Memory B cell (primary cell): ENCODE measurements at regions not wholly inside any gene's neighbourhood (a gene's known extent, or its start where the extent isn't known, plus 50 kb on each side); places are given as distances from the start of the nearest gene placed in this dataset.
A peak's percentile ranks its signal among the peaks of the same experiment; 100 is the strongest.

Experiments
- ATAC-seq: fragments of 150-1000 bp; cut with Tn5 transposase; 2 replicates; pipeline ENCODE4 v1.10.0; 2021; ENCODE audit warnings: low read depth, mild to moderate bottlenecking, moderate library complexity
- DNase-seq, 2 donors: peaks; one replicate each; pipeline ENCODE4 v3.0.0; 2022; ENCODE audit warnings: low spot score in 2 of 2
- H3K27ac Mint-ChIP-seq: one replicate; pipeline ENCODE4 v1.8.0; 2022; ENCODE audit warnings: mild to moderate bottlenecking, moderate library complexity, mixed read lengths
- H3K27me3 Mint-ChIP-seq: one replicate; pipeline ENCODE4 v1.8.0; 2022; ENCODE audit warnings: mixed read lengths
- H3K36me3 Mint-ChIP-seq: one replicate; pipeline ENCODE4 v1.8.0; 2022; ENCODE audit warnings: mild to moderate bottlenecking, mixed read lengths
- H3K4me1 Mint-ChIP-seq: one replicate; pipeline ENCODE4 v1.8.0; 2022; ENCODE audit warnings: mixed read lengths
- H3K4me3 Mint-ChIP-seq: one replicate; pipeline ENCODE4 v1.8.0; 2022; ENCODE audit warnings: mild to moderate bottlenecking, moderate library complexity, mixed read lengths
- H3K9me3 Mint-ChIP-seq: one replicate; pipeline ENCODE4 v1.8.0; 2022; ENCODE audit warnings: mixed read lengths

DNA sequence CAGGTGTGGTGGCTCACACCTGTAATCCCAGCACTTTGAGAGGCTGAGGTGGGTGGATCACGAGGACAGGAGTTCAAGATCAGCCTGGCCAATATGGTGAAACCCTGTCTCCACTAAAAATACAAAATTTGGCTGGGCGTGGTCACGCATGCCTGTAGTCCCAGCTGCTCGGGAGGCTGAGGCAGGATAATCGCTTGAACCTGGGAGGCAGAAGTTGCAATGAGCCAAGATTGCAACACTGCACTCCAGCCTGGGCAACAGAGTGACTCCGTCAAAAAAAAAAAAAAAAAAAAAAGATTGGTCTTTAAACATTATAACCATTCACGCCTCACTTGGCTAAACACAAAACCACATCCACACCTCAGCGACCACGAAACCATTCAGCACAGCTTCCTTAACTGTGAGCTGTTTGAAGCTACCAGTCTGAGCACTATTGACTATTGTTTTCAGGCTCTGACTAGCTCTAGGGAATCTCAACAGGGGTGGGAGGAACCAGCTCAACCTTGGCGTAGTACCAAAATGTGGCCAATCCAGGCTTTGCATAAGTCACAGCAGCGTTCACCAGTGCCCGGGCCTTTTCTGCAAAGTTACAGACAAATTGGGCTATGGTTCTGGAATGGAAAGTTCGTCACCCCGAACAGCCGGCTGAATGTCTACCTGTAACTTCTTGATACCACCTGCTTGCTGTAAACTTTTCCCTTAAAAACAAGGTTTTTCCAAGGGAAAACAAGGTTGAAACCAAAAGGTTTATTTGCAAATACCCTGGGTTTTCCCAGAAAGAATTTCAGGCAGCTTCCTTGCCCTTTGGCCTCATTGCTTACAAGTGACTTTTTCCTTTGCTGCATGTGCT is 73.6 kb upstream of the DHX15 start:
- ATAC-seq: peak; percentile 50
- peaks cover 2% of the 10 kb centered on the region for H3K9me3 Mint-ChIP-seq
- H3K4me3 Mint-ChIP-seq: no peak overlapping the region
- H3K27me3 Mint-ChIP-seq: peaks cover 11% of the 10 kb centered on the region
- peaks cover 9% of the 10 kb centered on the region for H3K4me1 Mint-ChIP-seq
- no peak overlapping the region for H3K27ac Mint-ChIP-seq
- peaks cover 2% of the 10 kb centered on the region for H3K36me3 Mint-ChIP-seq
- no peak for DNase-seq

DNA sequence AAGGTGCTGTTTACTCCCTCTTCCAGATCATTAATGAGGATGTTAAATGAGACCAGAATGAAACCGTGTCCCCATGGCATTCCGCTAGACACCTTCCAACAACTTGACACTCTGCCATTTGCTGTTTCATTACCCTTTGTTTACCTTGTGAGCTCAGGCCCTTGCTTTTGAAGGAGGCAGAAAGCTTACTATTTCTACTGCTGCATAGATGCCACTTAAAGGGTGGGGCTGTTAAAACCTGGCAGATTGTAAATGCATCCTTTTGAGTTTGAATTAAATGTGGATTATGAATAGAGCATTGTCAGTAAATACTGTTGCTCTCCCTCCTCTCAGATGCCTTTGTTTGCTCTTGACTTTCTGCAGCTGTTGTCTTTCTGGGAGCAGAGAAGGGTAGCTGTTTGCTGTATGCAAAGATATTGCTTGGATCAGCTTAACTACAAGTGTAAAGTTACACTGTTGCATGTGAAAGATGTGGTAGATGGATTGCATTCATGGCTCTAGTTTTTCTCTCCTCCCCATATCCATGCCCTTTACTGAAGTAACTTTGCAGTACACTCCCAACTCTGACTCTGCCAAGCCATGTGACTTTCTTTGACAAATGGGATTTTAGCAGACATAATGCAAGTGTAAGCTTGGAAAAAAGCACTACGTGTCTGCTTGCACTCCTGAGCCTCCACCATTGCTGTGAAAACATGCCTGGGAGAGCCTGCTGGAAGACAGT is 75.0 kb upstream of the DHX15 start:
- Mint-ChIP-seq H3K36me3 (peaks cover 2% of the 10 kb centered on the region), H3K4me3 (no peak overlapping the region), H3K9me3 (peaks cover 2% of the 10 kb centered on the region), H3K27ac (no peak overlapping the region), H3K4me1 (peaks cover 9% of the 10 kb centered on the region), H3K27me3 (peaks cover 11% of the 10 kb centered on the region)
- DNase-seq (no peak), ATAC-seq (no peak)

DNA sequence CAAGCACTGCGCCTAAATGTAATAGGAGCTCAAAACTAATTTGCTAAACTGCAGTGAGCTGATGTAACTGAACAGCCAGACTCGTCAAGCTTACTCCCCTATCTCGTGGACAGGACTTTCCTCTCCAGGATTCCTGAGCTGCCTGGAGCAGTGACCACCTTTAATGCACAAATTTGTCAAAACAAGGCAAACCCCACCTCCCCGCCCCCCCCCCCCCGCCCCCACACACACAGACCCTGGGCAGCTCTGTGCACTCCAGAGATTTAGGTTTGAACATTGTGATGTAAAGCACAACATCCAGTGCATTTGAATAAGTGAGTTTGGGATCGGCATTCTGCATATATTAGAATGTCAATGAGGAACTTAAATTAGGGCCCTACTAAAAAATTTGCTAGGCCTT is 77.7 kb upstream of the DHX15 start:
- H3K4me3 Mint-ChIP-seq: no peak overlapping the region
- no peak for ATAC-seq

DNA sequence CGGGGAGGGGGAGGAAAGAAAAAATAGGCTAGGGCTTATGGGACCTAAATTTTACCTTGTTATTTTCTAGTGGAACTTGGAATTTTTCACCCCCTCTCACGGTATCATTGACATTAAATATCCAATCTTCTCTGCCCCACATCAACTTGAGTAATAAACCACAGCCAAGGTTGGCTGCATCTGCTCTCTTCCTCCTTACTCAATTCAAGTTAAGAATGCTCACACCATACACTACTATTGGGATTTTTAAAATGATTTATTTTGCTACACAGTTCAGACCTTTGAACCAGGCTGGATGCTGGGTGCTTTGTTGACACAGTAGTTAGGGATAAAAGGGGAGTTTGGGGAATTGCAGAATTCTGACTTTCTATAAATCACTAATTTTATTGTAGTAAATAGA is 78.2 kb upstream of the DHX15 start:
- H3K36me3 Mint-ChIP-seq: peaks cover 2% of the 10 kb centered on the region
- no peak overlapping the region for H3K27ac Mint-ChIP-seq
- H3K4me1 Mint-ChIP-seq: peaks cover 9% of the 10 kb centered on the region
- H3K4me3 Mint-ChIP-seq: no peak overlapping the region
- ATAC-seq: no peak
- DNase-seq: no peak
- H3K9me3 Mint-ChIP-seq: peaks cover 2% of the 10 kb centered on the region
- peaks cover 20% of the 10 kb centered on the region for H3K27me3 Mint-ChIP-seq

More for the DNA sequence above, 77.7 kb upstream of the DHX15 start:
- H3K27me3 Mint-ChIP-seq: peaks cover 20% of the 10 kb centered on the region
- H3K27ac Mint-ChIP-seq: no peak overlapping the region
- peaks cover 9% of the 10 kb centered on the region for H3K4me1 Mint-ChIP-seq
- DNase-seq: no peak
- peaks cover 2% of the 10 kb centered on the region for H3K9me3 Mint-ChIP-seq
- H3K36me3 Mint-ChIP-seq: peaks cover 2% of the 10 kb centered on the region

DNA sequence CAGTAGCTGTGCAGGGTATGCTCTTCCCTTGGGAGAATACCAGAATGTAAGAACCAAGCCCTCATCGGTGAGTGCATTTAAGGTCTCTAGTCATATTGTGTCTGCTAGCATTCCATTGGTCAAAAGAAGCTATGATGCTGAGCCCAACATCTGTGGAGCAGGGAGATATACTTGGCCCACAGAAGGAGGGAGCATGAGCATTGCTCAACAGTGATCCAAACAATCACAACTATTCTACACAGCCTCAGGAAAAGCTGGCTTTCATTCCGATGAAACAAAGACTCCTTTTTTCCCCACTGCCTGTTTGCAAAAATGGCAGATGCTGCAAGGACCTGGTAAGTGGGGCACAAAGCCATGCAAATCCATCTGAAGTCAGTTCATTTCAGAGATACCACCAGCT is 80.6 kb upstream of the DHX15 start:
- no peaks in the 10 kb centered on the region for H3K36me3 Mint-ChIP-seq
- DNase-seq (no peak), ATAC-seq (no peak)
- H3K4me3 Mint-ChIP-seq: no peak overlapping the region
- H3K27me3 Mint-ChIP-seq: peaks cover 14% of the 10 kb centered on the region
- H3K27ac Mint-ChIP-seq: no peak overlapping the region
- H3K4me1 Mint-ChIP-seq: no peaks in the 10 kb centered on the region
- no peaks in the 10 kb centered on the region for H3K9me3 Mint-ChIP-seq

DNA sequence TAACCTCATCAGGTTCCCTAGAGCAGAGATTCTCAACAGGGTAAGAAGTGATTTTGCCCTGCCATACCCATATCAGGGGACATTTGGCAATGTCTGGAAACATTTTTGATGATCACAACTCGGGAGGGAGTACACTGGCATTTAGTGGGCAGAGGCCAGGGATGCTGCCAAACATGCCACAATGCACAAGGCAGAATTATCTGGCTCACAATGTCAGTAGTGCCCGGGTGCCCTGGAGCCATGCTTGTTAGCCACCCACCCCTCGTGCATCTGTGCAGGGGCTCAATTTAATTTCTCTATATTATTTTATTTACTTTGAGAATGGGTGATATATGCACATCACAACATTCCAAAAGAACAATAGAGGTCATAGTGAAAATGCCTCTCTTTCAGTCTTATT is 82.0 kb upstream of the DHX15 start:
- Mint-ChIP-seq H3K36me3 (no peaks in the 10 kb centered on the region), H3K27me3 (peaks cover 13% of the 10 kb centered on the region), H3K4me3 (no peak overlapping the region), H3K9me3 (no peaks in the 10 kb centered on the region), H3K27ac (no peak overlapping the region), H3K4me1 (no peaks in the 10 kb centered on the region)
- no peak for ATAC-seq
- no peak for DNase-seq

DNA sequence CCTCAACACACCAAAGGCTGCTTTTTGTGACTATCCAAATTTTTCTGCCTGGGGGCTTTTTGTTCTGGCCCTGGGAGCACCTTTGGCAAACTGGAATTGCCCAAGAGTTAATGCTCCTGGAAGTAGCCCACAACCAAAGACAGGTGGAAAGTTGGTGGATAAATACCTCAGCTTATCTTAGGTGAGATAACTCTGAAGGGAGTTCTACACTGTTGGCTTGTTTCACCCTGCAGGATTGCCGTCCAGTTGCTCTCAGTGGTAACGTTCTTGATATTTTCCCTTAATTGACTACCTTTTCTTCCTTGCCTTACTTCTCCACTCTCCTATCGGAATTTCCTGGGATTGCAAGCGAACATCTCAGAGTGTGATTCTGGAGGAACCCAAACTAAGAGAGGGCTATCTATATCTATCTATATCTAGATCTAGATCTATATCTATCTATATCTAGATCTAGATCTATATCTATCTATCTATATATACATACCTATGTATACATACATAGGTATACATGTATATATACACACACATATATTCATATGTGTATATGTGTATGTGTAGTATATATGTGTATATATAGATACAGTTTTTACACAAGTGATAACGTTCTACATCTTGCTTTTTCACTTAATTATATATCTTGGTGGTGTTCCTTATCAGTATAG is 82.6 kb upstream of the DHX15 start:
- Mint-ChIP-seq H3K4me3 (no peak overlapping the region), H3K27me3 (peaks cover 16% of the 10 kb centered on the region), H3K4me1 (no peaks in the 10 kb centered on the region), H3K27ac (no peak overlapping the region), H3K9me3 (peaks cover 2% of the 10 kb centered on the region), H3K36me3 (no peaks in the 10 kb centered on the region)
- no peak for ATAC-seq
- DNase-seq: no peak

DNA sequence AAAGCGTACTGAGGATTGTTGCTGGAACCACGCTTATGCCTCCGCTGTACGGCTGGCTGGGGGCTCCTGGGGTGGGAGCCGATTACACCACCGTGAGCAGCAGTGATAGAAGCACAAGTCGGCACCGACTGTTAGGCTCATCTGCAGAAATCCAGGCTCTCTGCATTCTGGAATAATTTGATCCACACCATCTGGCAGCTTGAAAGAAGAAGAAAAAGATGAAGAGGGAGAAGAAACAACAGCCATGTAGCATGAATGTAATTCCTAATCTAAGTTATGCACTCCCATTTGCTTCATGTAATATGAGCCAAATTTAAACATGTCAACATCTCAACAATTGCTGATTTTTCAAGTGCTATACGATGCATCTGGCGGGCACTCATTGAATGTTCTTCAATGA is 84.6 kb upstream of the DHX15 start:
- Mint-ChIP-seq H3K9me3 (peaks cover 2% of the 10 kb centered on the region), H3K27me3 (peaks cover 14% of the 10 kb centered on the region), H3K36me3 (no peaks in the 10 kb centered on the region), H3K27ac (no peak overlapping the region), H3K4me3 (no peak overlapping the region), H3K4me1 (no peaks in the 10 kb centered on the region)
- ATAC-seq: no peak
- no peak for DNase-seq

DNA sequence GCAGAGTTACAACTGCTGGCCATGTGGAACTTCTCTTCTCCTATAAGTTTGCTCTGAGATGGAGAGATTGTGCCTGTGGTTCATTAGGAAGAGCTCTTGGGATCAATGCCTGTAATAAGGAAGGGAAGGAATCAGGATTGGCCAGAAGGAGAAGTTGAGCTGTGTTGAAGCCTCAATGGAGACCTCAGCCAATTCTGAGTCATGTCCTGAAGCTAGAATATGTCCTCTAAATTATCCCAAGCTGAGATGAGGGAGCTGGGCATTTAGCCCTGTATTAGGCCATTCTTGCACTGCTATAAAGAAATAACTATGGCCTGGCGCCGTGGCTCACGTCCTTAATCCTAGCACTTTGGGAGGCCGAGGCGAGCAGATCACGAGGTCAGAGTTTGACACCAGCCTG is 85.4 kb upstream of the DHX15 start:
- no peak for ATAC-seq
- no peaks in the 10 kb centered on the region for H3K36me3 Mint-ChIP-seq
- no peaks in the 10 kb centered on the region for H3K4me1 Mint-ChIP-seq
- no peak overlapping the region for H3K4me3 Mint-ChIP-seq
- no peak overlapping the region for H3K27ac Mint-ChIP-seq
- DNase-seq: no peak
- peaks cover 13% of the 10 kb centered on the region for H3K27me3 Mint-ChIP-seq
- peaks cover 2% of the 10 kb centered on the region for H3K9me3 Mint-ChIP-seq

DNA sequence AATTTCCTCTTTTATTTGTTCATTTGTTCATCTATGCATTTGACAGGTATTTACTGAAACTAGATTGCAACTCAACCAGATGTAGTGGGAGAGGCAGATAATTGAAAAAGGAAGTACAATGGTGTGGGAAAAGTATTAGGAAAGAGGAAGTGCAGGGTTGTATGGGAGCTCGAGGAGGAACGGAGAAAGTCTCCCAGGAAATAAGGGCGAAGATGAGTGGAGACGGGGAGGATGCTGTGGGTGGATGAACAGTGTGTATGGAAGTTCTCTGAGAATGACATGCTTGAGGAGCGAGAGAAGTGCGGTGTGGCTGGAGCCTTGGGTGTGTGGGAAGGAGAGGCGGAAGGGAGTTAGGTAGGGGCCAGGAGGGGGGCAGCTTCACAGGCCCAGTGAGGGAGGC is 87.5 kb upstream of the DHX15 start:
- Mint-ChIP-seq H3K27me3 (peaks cover 8% of the 10 kb centered on the region), H3K4me3 (no peak overlapping the region), H3K36me3 (no peaks in the 10 kb centered on the region), H3K9me3 (peaks cover 5% of the 10 kb centered on the region), H3K27ac (no peak overlapping the region), H3K4me1 (no peaks in the 10 kb centered on the region)
- no peak for DNase-seq
- no peak for ATAC-seq

DNA sequence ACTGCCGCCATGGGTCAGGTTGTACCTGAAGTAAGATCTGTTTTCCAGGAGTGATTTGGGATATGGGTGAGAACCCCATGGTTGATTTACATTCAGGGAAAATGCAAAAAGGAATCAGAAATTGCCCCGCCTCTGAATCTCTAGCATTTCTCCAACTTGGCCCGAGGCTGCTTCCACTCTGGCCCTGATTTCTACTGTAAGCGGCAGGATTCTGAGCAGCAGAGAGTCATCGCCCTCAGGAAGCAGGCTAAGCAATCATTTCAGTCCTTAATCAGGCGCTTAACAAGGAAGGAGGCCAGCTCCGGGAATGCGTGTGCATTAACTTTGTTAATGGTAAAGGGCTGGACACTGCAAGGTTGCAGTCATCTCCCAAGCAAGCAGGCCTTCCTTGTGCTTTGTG is 88.5 kb upstream of the DHX15 start:
- ATAC-seq (no peak), DNase-seq (no peak)
- Mint-ChIP-seq H3K27ac (no peak overlapping the region), H3K9me3 (peaks cover 5% of the 10 kb centered on the region), H3K4me1 (no peaks in the 10 kb centered on the region), H3K36me3 (no peaks in the 10 kb centered on the region), H3K27me3 (peaks cover 6% of the 10 kb centered on the region), H3K4me3 (no peak overlapping the region)

DNA sequence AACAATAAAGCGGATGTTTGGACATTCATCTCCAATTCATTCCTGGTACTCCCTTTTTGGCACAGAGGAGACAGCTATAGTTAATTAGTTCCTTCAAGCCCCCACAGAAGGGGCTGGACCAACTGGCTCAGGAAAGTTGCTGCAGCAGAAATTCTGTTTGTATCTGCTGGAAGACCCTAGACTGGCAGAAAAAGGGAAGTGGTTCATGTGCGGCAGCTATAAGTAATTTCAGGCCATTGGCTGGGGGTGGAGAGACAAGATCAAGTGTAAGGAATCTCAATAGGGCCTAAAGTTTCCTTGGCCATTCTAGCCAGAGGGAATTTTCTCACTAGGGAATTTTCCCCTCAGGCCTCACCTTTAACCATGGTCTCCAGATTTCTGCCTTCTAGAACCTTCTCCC is 89.9 kb upstream of the DHX15 start:
- peaks cover 5% of the 10 kb centered on the region for H3K9me3 Mint-ChIP-seq
- ATAC-seq: no peak
- DNase-seq: no peak
- H3K27me3 Mint-ChIP-seq: peaks cover 6% of the 10 kb centered on the region
- H3K36me3 Mint-ChIP-seq: no peaks in the 10 kb centered on the region
- H3K27ac Mint-ChIP-seq: no peak overlapping the region
- no peak overlapping the region for H3K4me3 Mint-ChIP-seq
- H3K4me1 Mint-ChIP-seq: no peaks in the 10 kb centered on the region

DNA sequence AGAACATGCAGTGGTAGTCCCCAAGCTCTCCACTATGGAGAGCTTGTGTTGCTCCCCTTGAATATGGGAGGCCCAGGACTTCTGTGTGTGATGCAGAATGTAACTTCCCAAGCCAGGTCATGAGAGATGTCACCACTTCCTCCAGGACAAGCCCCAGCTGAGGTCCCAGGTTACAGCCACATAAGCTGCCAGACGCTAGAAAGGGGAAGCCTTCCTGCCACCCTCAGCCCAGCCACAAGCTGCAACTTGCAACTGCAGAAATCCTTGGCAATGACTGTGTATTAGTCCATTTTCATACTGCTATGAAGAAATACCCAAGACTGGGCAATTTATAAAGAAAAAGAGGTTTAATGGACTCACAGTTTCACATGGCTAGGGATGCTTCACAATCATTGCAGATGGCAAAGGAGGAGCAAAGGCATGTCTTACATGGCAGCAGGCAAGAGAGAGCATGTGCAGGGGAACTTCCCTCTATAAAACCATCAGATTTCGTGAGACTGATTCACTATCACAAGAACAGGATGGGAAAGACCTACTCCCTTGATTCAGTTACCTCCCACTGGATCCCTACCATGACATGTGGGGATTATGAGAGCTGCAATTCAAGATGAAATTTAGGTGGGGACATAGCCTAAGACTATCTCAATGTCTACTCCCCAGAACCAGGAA is 91.5 kb upstream of the DHX15 start:
- Mint-ChIP-seq H3K4me3 (no peak overlapping the region), H3K36me3 (no peaks in the 10 kb centered on the region), H3K27me3 (peaks cover 7% of the 10 kb centered on the region), H3K4me1 (no peaks in the 10 kb centered on the region), H3K9me3 (peaks cover 7% of the 10 kb centered on the region), H3K27ac (no peak overlapping the region)
- ATAC-seq (no peak), DNase-seq (no peak)

DNA sequence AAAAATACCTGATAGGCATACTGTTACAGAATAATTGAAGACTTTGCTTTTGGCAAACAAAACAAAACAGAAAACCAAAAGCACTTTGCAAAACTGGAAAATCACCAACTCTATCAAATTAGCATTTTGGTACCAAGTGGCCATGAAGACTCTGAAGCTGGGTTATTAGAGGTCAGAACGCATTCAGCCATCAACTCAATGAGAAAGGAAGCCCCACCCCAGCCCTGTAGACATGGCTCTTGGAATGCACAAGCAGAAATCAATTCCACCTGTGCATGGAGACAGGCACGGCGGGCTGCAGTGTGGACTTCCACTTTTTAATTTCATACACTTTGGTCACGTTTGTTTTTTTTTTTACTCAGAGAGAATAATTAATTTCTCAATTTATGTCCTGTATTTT is 93.6 kb upstream of the DHX15 start:
- no peaks in the 10 kb centered on the region for H3K4me1 Mint-ChIP-seq
- no peak overlapping the region for H3K4me3 Mint-ChIP-seq
- H3K27ac Mint-ChIP-seq: no peak overlapping the region
- peaks cover 5% of the 10 kb centered on the region for H3K9me3 Mint-ChIP-seq
- no peaks in the 10 kb centered on the region for H3K36me3 Mint-ChIP-seq
- peaks cover 7% of the 10 kb centered on the region for H3K27me3 Mint-ChIP-seq
- ATAC-seq: no peak
- DNase-seq: no peak
